Frontal cortex (tissue), 3 donors: ENCODE measurements at regions not wholly inside any gene's neighbourhood (a gene's known extent, or its start where the extent isn't known, plus 50 kb on each side); places are given as distances from the start of the nearest gene placed in this dataset.
"Not testable (repeated sequence)": the region's sequence is repeated elsewhere in the genome, so short reads cannot be mapped to it uniquely, and the experiment has no call there.

Experiments
- DNase-seq, 2 donors: peaks; one replicate each; pipeline ENCODE4 v3.0.0; 2012; ENCODE audit warnings: low spot score in 2 of 2
- FAIRE-seq: peaks from 2 replicates; lab custom pipeline; 2012; peaks lifted over from hg19 to GRCh38; lab: Jason Lieb, UNC
- donor health status: control.
- donor health status: control.
- donor health status: control.

- FAIRE-seq (no peak), DNase-seq (no peak)
Observed at GRCh38 chrY:12357655-12358054, 343.4 kb upstream of the USP9Y start.

- DNase-seq (no peak), FAIRE-seq (no peak)
Observed at GRCh38 chrY:12358337-12358736, 342.7 kb upstream of the USP9Y start.

- DNase-seq (no peak), FAIRE-seq (no peak)
Observed at GRCh38 chrY:12359867-12360266, 341.2 kb upstream of the USP9Y start.

GRCh38 chrY:12360496-12360895, 340.5 kb upstream of the USP9Y start:
- no peak for FAIRE-seq
- no peak for DNase-seq

GRCh38 chrY:12365311-12365910, 335.6 kb upstream of the USP9Y start:
- no peak for DNase-seq
- FAIRE-seq, result no peak

GRCh38 chrY:12374588-12374987, 326.4 kb upstream of the USP9Y start:
- not testable (repeated sequence) for FAIRE-seq, DNase-seq

GRCh38 chrY:12391655-12392559, 309.1 kb upstream of the USP9Y start:
- not testable (repeated sequence) for DNase-seq, FAIRE-seq

GRCh38 chrY:12393190-12393589, 307.8 kb upstream of the USP9Y start:
- DNase-seq (no peak), FAIRE-seq (no peak)

GRCh38 chrY:12395381-12396120, 305.5 kb upstream of the USP9Y start:
- not testable (repeated sequence) for FAIRE-seq, DNase-seq

- DNase-seq (no peak), FAIRE-seq (no peak)
Observed at GRCh38 chrY:12403916-12404315, 297.1 kb upstream of the USP9Y start.

GRCh38 chrY:12408236-12408635, 292.8 kb upstream of the USP9Y start:
- DNase-seq (no peak), FAIRE-seq (no peak)

GRCh38 chrY:12410696-12411095, 290.3 kb upstream of the USP9Y start:
- DNase-seq, result no peak
- no peak for FAIRE-seq

GRCh38 chrY:12421072-12421787, 279.8 kb upstream of the USP9Y start:
- DNase-seq, result no peak
- no peak for FAIRE-seq

GRCh38 chrY:12421788-12422124, 279.3 kb upstream of the USP9Y start:
- FAIRE-seq, result no peak
- no peak for DNase-seq

- DNase-seq (no peak), FAIRE-seq (no peak)
Observed at GRCh38 chrY:12422536-12422935, 278.5 kb upstream of the USP9Y start.

GRCh38 chrY:12423416-12424252, 277.4 kb upstream of the USP9Y start:
- no peak for FAIRE-seq
- DNase-seq, result no peak

GRCh38 chrY:12425506-12425905, 275.5 kb upstream of the USP9Y start:
- no peak for DNase-seq
- no peak for FAIRE-seq

GRCh38 chrY:12427361-12427760, 273.7 kb upstream of the USP9Y start:
- FAIRE-seq (no peak), DNase-seq (no peak)

GRCh38 chrY:12431546-12431945, 269.5 kb upstream of the USP9Y start:
- FAIRE-seq (no peak), DNase-seq (no peak)
